ENCODE measurements at regions not wholly inside any gene's neighbourhood (a gene's known extent, or its start where the extent isn't known, plus 50 kb on each side); places are given as distances from the start of the nearest gene placed in this dataset.

DNA sequence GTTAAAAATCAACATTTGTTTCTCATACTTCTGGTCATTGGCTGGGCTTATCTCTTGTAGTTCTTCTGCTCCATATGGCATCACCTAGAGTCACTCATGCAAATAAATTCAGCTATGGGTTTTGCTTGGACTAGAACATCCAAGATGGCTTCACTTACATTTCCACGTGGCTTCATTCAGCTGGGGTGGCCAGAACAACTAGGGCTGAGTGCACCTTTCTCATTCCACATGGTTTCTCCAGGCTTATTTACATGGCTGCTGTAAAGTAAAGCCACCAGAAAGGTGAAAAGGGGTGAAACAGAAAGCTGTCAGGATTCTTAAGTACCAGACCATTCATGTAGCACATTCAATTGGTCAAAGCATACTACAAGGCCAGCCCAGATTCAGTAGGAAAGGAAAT, 151.1 kb upstream of the BMP2 start:
- DNase-seq (ENCODE audit: low spot score): no peak

DNA sequence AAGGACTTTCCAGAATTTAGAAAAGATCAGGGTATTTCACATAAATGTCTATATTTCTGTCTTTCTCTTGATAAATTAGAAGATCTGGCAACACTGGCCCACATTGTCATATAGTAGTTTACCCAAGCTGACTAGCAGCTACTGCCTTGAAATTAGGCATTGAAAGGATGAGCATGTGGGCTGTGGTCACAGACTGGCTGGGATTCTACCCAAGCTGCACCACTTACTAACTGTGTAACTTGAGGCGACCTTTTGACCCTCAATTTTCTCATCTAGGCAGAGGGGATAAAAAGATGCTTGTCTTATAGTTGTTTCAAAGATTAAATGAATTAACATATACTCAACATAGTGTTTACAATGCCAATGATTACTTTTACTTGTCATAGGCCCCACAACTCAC, 152.7 kb upstream of the BMP2 start:
- DNase-seq (ENCODE audit: low spot score): no peak

DNA sequence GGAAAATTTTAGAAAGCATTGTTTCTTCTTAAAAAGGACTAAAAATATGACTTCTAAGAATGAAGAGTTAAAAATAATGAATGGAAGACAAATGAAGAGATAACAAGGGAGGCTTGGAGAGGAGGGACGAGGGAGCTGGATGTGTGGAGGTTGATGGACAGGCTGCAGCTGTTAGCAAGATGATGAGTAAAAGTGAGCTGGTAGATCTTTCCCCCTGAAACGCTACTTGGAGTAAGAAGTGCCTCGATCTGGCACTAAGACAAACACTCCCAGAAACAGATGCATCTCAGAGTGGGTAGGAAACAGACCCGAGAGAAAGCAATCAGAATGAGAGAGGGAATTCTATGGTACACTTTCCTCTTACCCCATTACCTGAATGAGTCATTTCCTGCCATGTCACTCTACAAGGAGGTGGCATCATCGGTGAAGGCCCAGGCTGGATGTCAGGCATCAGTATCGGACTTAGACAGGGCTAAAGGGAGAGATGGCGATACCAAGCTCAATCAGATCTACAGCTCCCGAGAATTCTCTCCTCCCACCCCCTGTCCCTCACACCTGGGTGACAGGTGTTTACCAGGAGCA, 154.1 kb upstream of the BMP2 start:
- peak; percentile 71 for DNase-seq (ENCODE audit: low spot score)

- DNase-seq (ENCODE audit: low spot score): no peak
Measured at GRCh38 chr20:6612606-6612923, 154.9 kb upstream of the BMP2 start.

- DNase-seq (ENCODE audit: low spot score): peak; percentile 34
Measured at GRCh38 chr20:6611911-6612605, 155.4 kb upstream of the BMP2 start.

DNA sequence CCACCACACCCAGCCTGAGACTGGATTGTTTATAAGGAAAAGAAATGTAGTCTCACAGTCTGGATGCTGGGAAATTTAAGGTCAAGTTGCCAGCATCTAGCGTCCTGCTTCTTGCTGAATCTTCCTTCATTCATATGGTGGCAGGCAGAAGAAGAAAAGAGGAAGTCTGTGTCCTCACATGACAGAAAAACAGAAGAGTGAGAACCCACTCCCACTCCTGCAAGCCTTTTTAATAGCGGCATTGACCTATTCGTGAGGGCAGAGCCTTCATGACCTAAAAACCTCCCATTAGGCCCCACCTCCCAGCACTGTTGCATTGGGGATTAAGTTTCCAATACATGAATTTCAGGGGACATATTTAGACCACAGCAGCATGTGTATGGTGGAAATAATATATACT, 160.8 kb upstream of the BMP2 start:
- DNase-seq (ENCODE audit: low spot score): no peak

- no peak for DNase-seq (ENCODE audit: low spot score)
Measured at GRCh38 chr20:6605055-6605935, 162.2 kb upstream of the BMP2 start.

- DNase-seq (ENCODE audit: low spot score): no peak
Measured at GRCh38 chr20:6604179-6604578, 163.3 kb upstream of the BMP2 start.

DNA sequence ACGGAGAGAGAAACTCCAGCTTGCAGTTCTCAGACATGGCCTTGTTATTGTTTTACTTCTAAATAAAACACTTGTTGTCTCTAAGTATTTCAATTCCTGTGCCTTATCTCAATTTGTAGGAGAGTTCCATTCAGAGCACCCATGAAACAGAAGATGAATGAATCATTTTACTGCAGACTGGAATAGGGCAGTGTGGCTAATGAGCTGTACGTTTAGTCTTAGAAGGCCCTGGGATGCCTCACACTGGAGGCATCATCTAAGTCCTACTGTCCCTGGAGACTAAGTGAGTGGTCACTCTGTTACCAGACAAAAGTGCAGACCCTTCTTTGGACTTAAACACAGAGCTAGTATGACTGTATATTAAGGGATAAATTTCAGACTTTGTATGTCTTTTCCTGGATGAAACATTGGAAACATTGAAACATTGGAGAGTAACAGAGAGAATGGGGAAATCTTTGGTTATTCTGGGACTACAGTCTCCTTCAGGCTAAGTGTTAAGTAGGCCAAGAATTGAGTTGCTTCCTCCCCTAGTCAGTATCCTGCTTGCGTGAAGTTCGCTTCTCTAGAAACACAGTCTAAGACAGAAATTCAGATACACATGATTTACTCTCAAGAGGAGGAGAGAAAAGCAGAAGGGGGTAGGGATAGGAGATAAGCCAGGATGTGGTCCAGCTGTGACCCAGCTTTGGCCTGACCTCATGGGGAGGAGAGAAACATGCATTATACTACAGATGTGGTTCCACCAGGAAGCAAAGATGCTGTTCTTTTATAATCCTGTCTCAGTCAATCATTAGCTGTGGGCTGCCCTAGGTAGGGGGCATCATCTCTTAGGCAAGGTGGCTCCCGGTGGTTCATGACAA, 167.4 kb upstream of the BMP2 start:
- no peak for DNase-seq (ENCODE audit: low spot score)

DNA sequence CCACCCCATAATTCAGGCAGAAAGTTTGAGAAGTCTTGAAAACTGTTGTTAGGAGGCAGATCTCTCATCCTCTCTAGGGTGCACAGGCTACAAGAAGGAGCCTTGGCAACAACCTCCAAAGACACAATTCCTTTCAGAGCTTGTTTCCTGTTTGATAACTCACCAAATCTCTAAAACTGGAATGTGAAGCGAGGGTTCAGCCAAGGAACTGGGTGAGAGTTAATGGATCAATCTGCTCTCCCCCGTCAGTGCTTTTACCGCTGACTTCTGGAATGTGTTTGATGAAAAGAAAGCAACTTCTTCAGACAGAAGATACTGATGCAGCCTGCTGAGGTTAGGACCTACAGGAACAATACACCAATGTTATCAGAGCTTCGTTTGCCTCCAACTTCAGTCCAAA, 171.8 kb upstream of the BMP2 start:
- no peak for DNase-seq (ENCODE audit: low spot score)

DNA sequence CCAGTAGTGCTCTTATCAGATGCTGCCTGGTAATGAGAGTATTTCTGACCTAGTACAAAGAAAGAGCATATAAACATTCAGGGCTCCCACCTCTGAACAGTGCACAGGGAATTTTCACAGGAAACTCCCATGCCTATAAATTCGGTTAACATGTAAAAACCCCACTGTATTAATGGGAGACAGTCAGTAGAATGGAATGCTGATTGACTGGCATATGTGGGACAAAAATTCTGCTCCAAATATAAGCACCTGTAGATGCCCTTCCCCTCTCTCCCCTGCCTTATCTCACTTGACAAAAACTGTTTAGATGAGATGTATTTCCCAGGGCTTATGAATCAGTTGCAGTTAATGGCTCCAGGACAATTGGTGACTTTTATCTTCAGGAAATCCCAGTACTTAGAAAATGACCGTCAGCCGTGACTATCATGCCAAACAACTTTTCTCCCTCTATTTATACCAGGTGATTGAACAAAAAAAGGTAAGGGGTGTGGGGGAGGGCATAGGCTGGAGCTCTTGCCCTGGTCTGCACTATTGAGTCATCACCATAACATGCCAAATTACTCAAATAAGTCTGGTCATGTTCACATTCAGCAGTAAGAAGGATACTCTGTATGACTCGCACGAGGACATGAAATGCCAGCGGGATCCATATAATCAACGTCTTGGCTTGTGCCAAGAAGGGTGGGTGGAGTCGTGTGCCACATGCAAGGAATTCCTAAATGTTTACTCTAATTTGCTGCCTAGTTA, 176.4 kb upstream of the BMP2 start:
- DNase-seq (ENCODE audit: low spot score): peak; percentile 77

- peak; percentile 68 for DNase-seq (ENCODE audit: low spot score)
Measured at GRCh38 chr20:6588296-6588695, 179.2 kb upstream of the BMP2 start.

GRCh38 chr20:6583134-6583738, 184.2 kb upstream of the BMP2 start:
- DNase-seq (ENCODE audit: low spot score): peak; percentile 83

- DNase-seq (ENCODE audit: low spot score): no peak
Measured at GRCh38 chr20:6582449-6582848, 185.0 kb upstream of the BMP2 start.

DNA sequence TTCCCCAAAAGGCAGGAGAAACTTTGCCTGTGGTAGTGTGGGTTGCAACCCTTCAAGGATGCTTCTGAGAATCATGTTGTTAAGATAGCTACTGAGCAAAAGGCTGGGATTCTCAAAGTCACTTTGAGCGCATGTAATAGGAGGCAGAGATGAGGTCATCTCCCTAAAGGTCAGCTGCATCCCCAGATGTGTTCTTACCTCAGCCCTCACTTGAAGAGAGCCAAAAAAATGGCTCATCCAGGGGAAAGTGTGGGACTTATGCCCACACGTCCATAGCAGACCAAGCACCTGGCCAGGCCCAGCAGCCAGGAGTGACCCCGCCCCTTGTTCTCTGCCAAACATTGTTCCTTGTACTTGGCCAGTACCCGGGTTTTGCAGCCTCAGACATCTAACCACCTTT, 187.0 kb upstream of the BMP2 start:
- no peak for DNase-seq (ENCODE audit: low spot score)

GRCh38 chr20:6579824-6580223, 187.7 kb upstream of the BMP2 start:
- no peak for DNase-seq (ENCODE audit: low spot score)

- DNase-seq (ENCODE audit: low spot score): no peak
Measured at GRCh38 chr20:6579417-6579816, 188.1 kb upstream of the BMP2 start.

DNA sequence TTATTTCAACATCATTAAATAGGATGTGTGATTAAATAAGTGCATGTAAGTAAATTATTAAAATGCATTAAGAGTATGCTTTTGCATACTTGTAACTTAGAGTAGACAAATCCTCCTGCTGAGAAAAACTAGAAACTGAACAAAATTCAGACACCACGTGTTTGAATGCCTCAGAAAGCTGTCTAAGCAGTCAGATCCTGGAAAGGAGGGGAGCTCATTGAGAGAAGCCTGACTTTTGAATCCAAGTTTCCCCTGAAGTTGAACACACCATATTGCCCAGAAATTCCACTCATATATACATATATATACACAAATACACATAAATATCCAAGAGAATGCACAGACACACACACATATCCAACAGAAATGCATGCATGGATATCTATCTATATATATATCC, 190.0 kb upstream of the BMP2 start:
- DNase-seq (ENCODE audit: low spot score): no peak

DNA sequence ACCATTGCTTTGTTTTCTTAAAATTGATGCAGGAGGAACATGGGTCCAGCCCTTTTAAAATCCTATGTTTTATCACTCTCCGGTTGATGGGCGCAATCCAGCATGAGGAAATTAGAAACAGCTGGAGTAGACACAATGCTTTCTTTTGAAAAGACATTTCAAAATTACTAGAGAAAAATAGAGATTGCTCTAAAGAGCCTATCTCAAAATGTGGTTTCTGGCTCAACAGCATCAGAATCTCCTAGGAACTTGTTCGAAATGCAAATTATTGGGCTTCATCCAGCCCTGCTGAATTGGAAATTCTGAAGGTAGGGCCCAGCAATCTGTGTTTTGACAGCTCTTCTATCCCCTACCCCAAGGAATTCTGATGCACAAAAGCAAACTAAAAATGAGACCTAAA, 190.8 kb upstream of the BMP2 start:
- DNase-seq (ENCODE audit: low spot score): no peak

DNA sequence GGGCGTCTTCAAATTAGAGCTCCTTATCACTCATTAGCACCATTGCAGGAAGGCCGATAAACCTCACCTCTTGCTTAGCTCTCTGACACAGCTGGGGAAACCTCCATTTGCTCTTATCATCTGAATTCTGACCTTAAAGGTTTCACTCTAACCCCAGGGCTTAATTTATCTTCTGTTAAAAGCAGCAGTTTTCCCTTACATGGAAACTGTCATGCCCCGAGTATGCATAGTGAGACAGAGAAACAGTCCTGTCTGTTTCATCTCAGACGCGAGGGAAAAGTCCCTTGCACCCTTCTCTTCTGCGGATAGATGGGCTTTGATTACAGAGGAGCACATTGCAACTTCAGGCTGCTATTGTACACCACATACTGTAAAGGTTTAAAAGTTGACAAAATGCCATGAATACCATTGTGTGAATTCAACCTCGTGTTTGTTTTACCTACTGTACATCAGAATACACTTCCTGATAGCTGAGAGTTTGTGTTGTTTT, 191.5 kb upstream of the BMP2 start:
- DNase-seq (ENCODE audit: low spot score): no peak

DNA sequence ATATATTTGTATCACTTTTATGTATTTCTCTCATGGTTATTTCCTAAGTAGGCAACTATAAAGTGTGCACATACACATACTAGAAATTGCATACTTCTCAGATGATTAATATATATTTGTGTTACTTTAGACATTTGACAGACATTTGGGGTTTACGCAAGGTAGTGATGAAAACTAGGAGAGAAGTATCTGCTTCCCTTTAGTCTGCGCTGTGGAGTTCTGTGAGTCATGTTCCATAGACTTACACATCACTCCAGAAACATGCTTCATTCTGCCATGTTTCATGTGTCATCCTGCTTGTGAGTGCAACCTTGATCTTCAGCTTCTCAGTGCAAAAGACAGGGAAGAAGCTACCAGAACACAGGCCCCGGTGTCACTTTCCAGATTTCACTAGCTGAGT, 200.7 kb upstream of the BMP2 start:
- no peak for DNase-seq (ENCODE audit: low spot score)

All from HT-29 (cell line).